Osteoblast (primary cell): ENCODE measurements at regions not wholly inside any gene's neighbourhood (a gene's known extent, or its start where the extent isn't known, plus 50 kb on each side); places are given as distances from the start of the nearest gene placed in this dataset.

Source experiments
- DNase-seq: peaks from one replicate; pipeline ENCODE4 v3.0.0; 2011; ENCODE audit warnings: low spot score, mixed read lengths; ENCODE audit not compliant: insufficient read length; ENCODE audit errors: missing footprints
- H2AFZ ChIP-seq: 2 replicates; pipeline ENCODE4 v1.6.0; 2011; ENCODE audit warnings: mild to moderate bottlenecking, low read length
- H3K27ac ChIP-seq: 2 replicates; pipeline ENCODE4 v1.5.1; 2011; ENCODE audit warnings: mild to moderate bottlenecking, low read depth, low read length, moderate library complexity
- H3K27me3 ChIP-seq: 2 replicates; pipeline ENCODE4 v1.6.0; 2012; ENCODE audit warnings: mild to moderate bottlenecking, control low read depth, inconsistent platforms, low read length, moderate library complexity; ENCODE audit not compliant: insufficient read depth
- H3K36me3 ChIP-seq: 2 replicates; pipeline ENCODE4 v1.5.1; 2011; ENCODE audit warnings: mild to moderate bottlenecking, low read length, control low read depth, moderate library complexity; ENCODE audit not compliant: insufficient read depth
- H3K4me1 ChIP-seq: 2 replicates; pipeline ENCODE4 v1.5.1; 2011; ENCODE audit warnings: mild to moderate bottlenecking, low read length, control low read depth, moderate library complexity; ENCODE audit not compliant: insufficient read depth
- H3K4me2 ChIP-seq: 2 replicates; pipeline ENCODE4 v1.6.0; 2011; ENCODE audit warnings: mild to moderate bottlenecking, low read length; ENCODE audit not compliant: insufficient read depth
- H3K4me3 ChIP-seq: fragments of 200-600 bp; sonication (generic); 3 replicates; pipeline ENCODE4 v1.5.1; 2012; ENCODE audit warnings: mild to moderate bottlenecking, low read length, inconsistent platforms; ENCODE audit not compliant: insufficient read depth
- H3K79me2 ChIP-seq: 2 replicates; pipeline ENCODE4 v1.6.0; 2012; ENCODE audit warnings: mild to moderate bottlenecking, low read length, control low read depth, inconsistent platforms; ENCODE audit not compliant: insufficient read depth
- H3K9me3 ChIP-seq: 2 replicates; pipeline ENCODE4 v1.5.1; 2011; ENCODE audit warnings: low read depth, low read length, control low read depth
- H4K20me1 ChIP-seq: 2 replicates; pipeline ENCODE4 v1.6.0; 2012; ENCODE audit warnings: mild to moderate bottlenecking, low read length, control low read depth; ENCODE audit not compliant: insufficient read depth
- TF ChIP-seq, protein P1 (sequence below): IDR thresholded peaks from 2 replicates; pipeline ENCODE4 v1.5.1; 2011; ENCODE audit warnings: mild to moderate bottlenecking, low read depth, low read length, moderate library complexity; ENCODE audit errors: extremely low read depth

DNA sequence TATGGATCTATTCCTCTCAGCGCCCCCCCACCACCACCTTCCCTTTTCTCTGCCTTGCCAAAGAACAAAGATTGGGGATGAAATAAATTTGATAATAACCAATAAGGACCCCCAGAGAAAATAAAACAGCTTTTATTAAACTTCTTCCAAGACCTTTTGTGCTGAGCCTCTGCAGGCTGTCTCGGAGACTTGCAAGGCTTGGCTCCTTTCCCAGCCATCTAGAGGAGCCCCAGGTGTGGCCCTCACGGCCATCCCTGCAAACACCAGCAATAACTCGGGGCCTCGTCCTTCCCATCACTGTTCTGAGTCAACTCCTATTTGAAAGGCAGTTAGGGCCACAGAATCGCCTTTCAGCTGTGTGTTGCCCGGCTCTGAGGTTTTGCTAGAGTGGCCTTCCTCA lies 51.2 kb upstream of the LMO1 start:
- H3K4me1 ChIP-seq: no peaks in the 10 kb centered on the region
- no peaks in the 10 kb centered on the region for H3K9me3 ChIP-seq
- no peaks in the 10 kb centered on the region for H3K36me3 ChIP-seq
- H3K27ac ChIP-seq: no peak overlapping the region
- no peak overlapping the region for H2AFZ ChIP-seq
- no peaks in the 10 kb centered on the region for H3K79me2 ChIP-seq
- peaks cover 5% of the 10 kb centered on the region for H3K27me3 ChIP-seq
- H4K20me1 ChIP-seq: no peaks in the 10 kb centered on the region
- TF ChIP-seq, protein P1, sequence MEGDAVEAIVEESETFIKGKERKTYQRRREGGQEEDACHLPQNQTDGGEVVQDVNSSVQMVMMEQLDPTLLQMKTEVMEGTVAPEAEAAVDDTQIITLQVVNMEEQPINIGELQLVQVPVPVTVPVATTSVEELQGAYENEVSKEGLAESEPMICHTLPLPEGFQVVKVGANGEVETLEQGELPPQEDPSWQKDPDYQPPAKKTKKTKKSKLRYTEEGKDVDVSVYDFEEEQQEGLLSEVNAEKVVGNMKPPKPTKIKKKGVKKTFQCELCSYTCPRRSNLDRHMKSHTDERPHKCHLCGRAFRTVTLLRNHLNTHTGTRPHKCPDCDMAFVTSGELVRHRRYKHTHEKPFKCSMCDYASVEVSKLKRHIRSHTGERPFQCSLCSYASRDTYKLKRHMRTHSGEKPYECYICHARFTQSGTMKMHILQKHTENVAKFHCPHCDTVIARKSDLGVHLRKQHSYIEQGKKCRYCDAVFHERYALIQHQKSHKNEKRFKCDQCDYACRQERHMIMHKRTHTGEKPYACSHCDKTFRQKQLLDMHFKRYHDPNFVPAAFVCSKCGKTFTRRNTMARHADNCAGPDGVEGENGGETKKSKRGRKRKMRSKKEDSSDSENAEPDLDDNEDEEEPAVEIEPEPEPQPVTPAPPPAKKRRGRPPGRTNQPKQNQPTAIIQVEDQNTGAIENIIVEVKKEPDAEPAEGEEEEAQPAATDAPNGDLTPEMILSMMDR: no peak
- no peak overlapping the region for H3K4me2 ChIP-seq
- H3K4me3 ChIP-seq: no peak overlapping the region
- DNase-seq: no peak

DNA sequence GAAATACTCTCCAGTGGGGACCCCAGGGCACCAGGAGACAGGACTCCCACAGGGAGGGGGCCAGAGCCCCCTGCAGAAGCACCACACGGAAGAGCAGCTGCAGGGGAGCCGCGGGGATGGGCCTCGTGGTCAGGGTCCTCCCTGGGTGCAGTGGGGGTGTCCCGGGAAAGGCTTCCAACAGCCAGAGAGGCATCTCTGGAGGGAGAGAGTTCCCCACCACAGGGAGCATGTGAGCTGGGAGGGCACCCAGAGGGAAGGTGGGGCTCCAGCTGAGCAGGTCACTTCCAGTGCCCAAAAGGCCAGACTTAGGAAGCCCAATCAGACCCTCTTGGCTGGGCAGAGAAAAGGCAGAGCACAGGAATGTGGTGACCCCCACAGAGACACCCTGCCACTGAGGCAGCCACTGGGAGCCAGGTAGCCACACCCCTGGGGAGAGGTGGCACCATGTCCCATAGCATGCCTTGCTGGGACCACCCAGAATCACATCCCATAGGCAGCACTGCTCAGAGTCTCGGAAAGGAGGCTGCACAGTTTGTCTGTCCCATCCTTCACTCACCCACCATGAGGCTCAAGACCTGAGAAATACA lies 49.9 kb upstream of the LMO1 start:
- TF ChIP-seq, protein P1: no peak
- H2AFZ ChIP-seq: no peak overlapping the region
- H3K27ac ChIP-seq: no peak overlapping the region
- no peaks in the 10 kb centered on the region for H4K20me1 ChIP-seq
- H3K79me2 ChIP-seq: no peaks in the 10 kb centered on the region
- DNase-seq: no peak
- no peaks in the 10 kb centered on the region for H3K4me1 ChIP-seq
- H3K36me3 ChIP-seq: no peaks in the 10 kb centered on the region
- peaks cover 5% of the 10 kb centered on the region for H3K27me3 ChIP-seq
- no peaks in the 10 kb centered on the region for H3K9me3 ChIP-seq
- no peak overlapping the region for H3K4me2 ChIP-seq
- no peak overlapping the region for H3K4me3 ChIP-seq
